ENCODE measurements at regions not wholly inside any gene's neighbourhood (a gene's known extent, or its start where the extent isn't known, plus 50 kb on each side); places are given as distances from the start of the nearest gene placed in this dataset.

GRCh38 chr2:119088416-119088815 is 70.1 kb downstream of the C1QL2 start:
- POLR2A ChIA-PET, result no interaction called here
- H3K27me3 ChIP-seq (ENCODE audit: insufficient read depth, low read length), result peaks cover 2% of the 10 kb centered on the region; the same call in 1 of the 2 replicates
- CTCF ChIA-PET, result no interaction called here

More at GRCh38 chr2:119088416-119088815, 70.1 kb downstream of the C1QL2 start:
- H3K4me2 ChIP-seq (ENCODE audit: low read length), result no peak overlapping the region
- intact Hi-C loops (cut with micrococcal nuclease), result no loop called here
- H3K79me2 ChIP-seq (ENCODE audit: insufficient read depth, low read length), result no peaks in the 10 kb centered on the region
- RAD21 ChIA-PET (ENCODE audit: low non-redundant PET in 1 of 2, low total read pairs in 2 of 2, uncharacterized antibody in 2 of 2, unreplicated experiment in 2 of 2), result no interaction called here
- H3K9me2 ChIP-seq (ENCODE audit: insufficient read depth), result no peaks in the 10 kb centered on the region
- ATAC-seq, result no peak
- H3K27ac ChIP-seq (ENCODE audit: low read depth, low read length), result no peak overlapping the region
- no peak for DNase-seq (ENCODE audit: low read depth, low spot score)
- no peaks in the 10 kb centered on the region for H3K36me3 ChIP-seq (ENCODE audit: control insufficient read depth in 1 of 2, insufficient read depth in 2 of 2, low read length in 2 of 2)
- no peak overlapping the region for H2AFZ ChIP-seq (ENCODE audit: low read depth, low read length, poor library complexity, severe bottlenecking)
- no TSS peak for BruUV-seq (replicated peaks)
- no peaks in the 10 kb centered on the region for H4K20me1 ChIP-seq (ENCODE audit: insufficient read depth)
- H3K4me1 ChIP-seq (ENCODE audit: control insufficient read depth in 1 of 2, insufficient read depth in 2 of 2, low read length in 2 of 2), result peaks cover 8 to 11% of the 10 kb centered on the region in 2 experiments; a peak in 3 of 4 replicates
- no peak overlapping the region for H3K4me3 ChIP-seq (replicated peaks in 1 of 2; ENCODE audit: low read depth in 1 of 2, low read length in 2 of 2)
- no peak overlapping the region for H3K9ac ChIP-seq (ENCODE audit: low read length)
- no peak for TF ChIP-seq TCF7L2 (IDR thresholded peaks at IDR 0.05; ENCODE audit: borderline replicate concordance, extremely low read depth, insufficient read depth, insufficient read length)
- no peak for TF ChIP-seq MAX (IDR thresholded peaks at IDR 0.05)
- TF ChIP-seq EGR1 (IDR thresholded peaks at IDR 0.05; ENCODE audit: low read depth), result no peak
- TF ChIP-seq REST (IDR thresholded peaks at IDR 0.05; ENCODE audit: low read depth), result no peak
- TF ChIP-seq FOSL1 (IDR thresholded peaks at IDR 0.05; ENCODE audit: low read depth), result no peak
- TF ChIP-seq SIN3A (IDR thresholded peaks at IDR 0.05; ENCODE audit: low read depth), result no peak
- TF ChIP-seq ZFX (IDR thresholded peaks at IDR 0.05), result no peak
- no peak for TF ChIP-seq ZNF274 (IDR thresholded peaks at IDR 0.05; ENCODE audit: low read depth, low read length)
- no peak for TF ChIP-seq CEBPB (IDR thresholded peaks at IDR 0.05; ENCODE audit: low read depth)
- TF ChIP-seq SRF (IDR thresholded peaks at IDR 0.05; ENCODE audit: low read depth), result no peak
- no peak for TF ChIP-seq EZH2phosphoT487 (IDR thresholded peaks at IDR 0.05; ENCODE audit: borderline replicate concordance)
- H3K9me3 ChIP-seq (ENCODE audit: control insufficient read depth in 1 of 2, insufficient read depth in 1 of 2, low read depth in 1 of 2, low read length in 2 of 2), result no peaks in the 10 kb centered on the region

Measured in HCT116 (cell line).